Bronchial epithelial cell (primary cell): ENCODE measurements at regions not wholly inside any gene's neighbourhood (a gene's known extent, or its start where the extent isn't known, plus 50 kb on each side); places are given as distances from the start of the nearest gene placed in this dataset.

Experiments
- DNase-seq: peaks from one replicate; pipeline ENCODE4 v3.0.0-alpha.2; 2010; ENCODE audit warnings: low read depth
- FAIRE-seq: peaks from 2 replicates; lab custom pipeline; 2011; peaks lifted over from hg19 to GRCh38; lab: Jason Lieb, UNC
- H3K27me3 ChIP-seq: 2 replicates; pipeline ENCODE4 v1.5.1; 2011; ENCODE audit warnings: low read length; ENCODE audit not compliant: control insufficient read depth, insufficient read depth
- H3K36me3 ChIP-seq: 2 replicates; pipeline ENCODE4 v1.5.1; 2011; ENCODE audit warnings: low read length; ENCODE audit not compliant: control insufficient read depth, insufficient read depth
- H3K4me3 ChIP-seq: 2 replicates; pipeline ENCODE4 v1.5.1; 2011; ENCODE audit warnings: mild to moderate bottlenecking, low read depth, low read length, control low read depth
- TF ChIP-seq, protein P1 (sequence below): IDR thresholded peaks from 2 replicates; pipeline ENCODE4 v1.5.1; 2011; ENCODE audit warnings: mild to moderate bottlenecking, moderate library complexity, low read length, control low read depth, inconsistent platforms; ENCODE audit not compliant: insufficient read depth, severe bottlenecking

- DNase-seq (no peak), FAIRE-seq (no peak)
- TF ChIP-seq, protein P1, sequence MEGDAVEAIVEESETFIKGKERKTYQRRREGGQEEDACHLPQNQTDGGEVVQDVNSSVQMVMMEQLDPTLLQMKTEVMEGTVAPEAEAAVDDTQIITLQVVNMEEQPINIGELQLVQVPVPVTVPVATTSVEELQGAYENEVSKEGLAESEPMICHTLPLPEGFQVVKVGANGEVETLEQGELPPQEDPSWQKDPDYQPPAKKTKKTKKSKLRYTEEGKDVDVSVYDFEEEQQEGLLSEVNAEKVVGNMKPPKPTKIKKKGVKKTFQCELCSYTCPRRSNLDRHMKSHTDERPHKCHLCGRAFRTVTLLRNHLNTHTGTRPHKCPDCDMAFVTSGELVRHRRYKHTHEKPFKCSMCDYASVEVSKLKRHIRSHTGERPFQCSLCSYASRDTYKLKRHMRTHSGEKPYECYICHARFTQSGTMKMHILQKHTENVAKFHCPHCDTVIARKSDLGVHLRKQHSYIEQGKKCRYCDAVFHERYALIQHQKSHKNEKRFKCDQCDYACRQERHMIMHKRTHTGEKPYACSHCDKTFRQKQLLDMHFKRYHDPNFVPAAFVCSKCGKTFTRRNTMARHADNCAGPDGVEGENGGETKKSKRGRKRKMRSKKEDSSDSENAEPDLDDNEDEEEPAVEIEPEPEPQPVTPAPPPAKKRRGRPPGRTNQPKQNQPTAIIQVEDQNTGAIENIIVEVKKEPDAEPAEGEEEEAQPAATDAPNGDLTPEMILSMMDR = no peak
These were observed 503.0 kb downstream of the PDHA2 start for GRCh38 chr4:96342790-96343455.

DNA sequence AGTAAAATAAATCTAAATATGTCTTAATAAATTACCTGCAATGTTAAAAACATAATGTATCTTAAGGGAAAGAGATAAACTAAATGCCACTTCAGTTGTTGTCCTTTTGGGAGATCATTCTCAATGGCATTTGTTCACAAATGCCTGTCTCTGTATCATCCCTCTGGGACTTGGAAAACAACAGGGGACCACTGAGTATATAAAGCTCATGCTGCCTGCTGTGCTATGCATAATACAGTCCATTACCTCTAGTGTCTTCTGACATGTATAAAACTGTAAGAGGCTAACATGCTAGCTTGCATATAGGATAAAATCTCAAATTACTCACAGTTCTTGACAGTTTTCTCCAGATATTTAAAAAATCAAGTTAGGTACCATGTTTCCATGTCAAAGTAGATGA lies 503.9 kb downstream of the PDHA2 start:
- TF ChIP-seq, protein P1 = no peak

More at GRCh38 chr4:96342790-96343455, 503.0 kb downstream of the PDHA2 start:
- H3K27me3 ChIP-seq = no peaks in the 10 kb centered on the region
- H3K4me3 ChIP-seq = no peak overlapping the region
- no peaks in the 10 kb centered on the region for H3K36me3 ChIP-seq

DNA sequence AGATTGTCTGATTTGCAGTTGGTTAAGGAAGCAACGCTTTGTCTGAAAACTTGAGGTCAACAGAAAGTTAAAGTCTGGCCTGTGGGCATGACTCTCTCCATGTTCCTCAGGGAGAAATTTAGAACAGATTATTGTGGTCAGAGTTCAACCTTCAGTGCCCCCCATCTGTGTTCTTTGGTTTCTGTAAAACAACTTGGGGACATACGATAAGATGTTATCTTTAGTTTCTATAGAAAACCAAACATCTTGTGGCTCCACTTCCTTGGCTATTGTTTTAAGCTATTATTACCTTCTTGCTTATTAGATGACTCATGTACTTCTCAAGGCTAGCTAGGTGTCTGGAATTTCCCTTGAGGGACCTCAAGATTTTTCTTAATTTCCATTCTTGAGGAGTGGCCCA lies 507.7 kb downstream of the PDHA2 start:
- no peaks in the 10 kb centered on the region for H3K36me3 ChIP-seq
- DNase-seq = peak; percentile 15
- TF ChIP-seq, protein P1 = no peak
- no peak overlapping the region for H3K4me3 ChIP-seq
- no peak for FAIRE-seq
- no peaks in the 10 kb centered on the region for H3K27me3 ChIP-seq

More for the DNA sequence above, 503.9 kb downstream of the PDHA2 start:
- FAIRE-seq (no peak), DNase-seq (no peak)
- no peaks in the 10 kb centered on the region for H3K27me3 ChIP-seq
- no peak overlapping the region for H3K4me3 ChIP-seq
- no peaks in the 10 kb centered on the region for H3K36me3 ChIP-seq

DNA sequence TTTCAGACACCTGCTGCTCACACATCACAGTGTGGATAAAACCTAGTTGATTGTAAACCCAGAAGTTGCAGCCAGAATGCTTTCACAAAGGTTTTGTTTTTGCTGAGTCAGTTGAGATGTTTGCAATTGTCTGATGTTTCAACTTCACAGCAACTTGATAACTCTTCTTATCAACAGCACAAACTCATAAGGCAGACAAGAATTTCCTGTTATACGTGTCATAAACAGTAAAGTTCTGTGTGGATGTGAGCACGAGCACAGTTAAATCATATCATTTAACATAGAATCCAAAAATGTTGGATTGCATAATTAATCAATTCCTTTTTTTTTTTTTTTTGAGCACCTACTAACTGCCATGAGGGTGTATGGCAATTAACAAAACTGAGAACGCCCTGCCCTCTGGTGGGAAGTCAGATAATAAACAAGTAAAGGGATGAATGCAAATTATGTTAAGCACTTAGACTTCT lies 512.2 kb downstream of the PDHA2 start:
- Histone ChIP-seq H3K4me3 (no peak overlapping the region), H3K27me3 (no peaks in the 10 kb centered on the region), H3K36me3 (no peaks in the 10 kb centered on the region)
- no peak for FAIRE-seq
- peak; percentile 29 for DNase-seq
- TF ChIP-seq, protein P1 = peak; percentile 23

DNA sequence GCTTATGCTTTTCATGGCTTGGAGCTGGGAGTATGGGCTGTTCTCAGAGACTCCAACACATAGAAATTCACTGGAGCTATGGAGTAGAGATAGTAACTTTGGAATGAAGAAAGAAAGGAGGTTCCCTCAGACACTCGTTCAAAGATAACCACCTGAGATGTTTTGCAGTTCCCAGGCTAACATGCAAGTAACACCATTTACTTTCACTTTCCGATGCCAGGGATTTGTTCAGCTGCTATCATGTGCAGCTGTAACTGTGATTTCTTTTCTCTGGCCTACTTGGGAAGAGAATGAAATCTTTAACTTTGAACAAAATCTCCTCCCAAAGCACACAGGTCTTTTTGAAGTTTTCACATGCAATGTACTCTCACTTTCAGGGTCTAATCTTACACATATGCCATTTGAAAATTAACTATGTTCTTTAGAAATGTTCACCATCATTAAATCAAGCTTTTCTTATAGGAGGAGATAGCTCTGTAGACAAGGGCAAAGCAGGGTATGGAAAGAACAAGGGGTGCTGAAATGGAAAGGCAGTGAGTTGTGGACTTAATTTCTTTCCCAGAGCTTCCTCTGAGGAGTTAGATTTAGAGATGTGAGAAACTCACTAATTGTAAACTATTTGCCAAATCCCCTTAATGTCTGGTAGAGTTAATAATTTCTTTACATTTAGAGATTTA lies 514.3 kb downstream of the PDHA2 start:
- TF ChIP-seq, protein P1 = no peak
- Histone ChIP-seq H3K36me3 (no peaks in the 10 kb centered on the region), H3K27me3 (no peaks in the 10 kb centered on the region), H3K4me3 (no peak overlapping the region)
- no peak for DNase-seq
- FAIRE-seq = no peak
